Hematopoietic multipotent progenitor cell (in vitro differentiated cells): ENCODE measurements at regions not wholly inside any gene's neighbourhood (a gene's known extent, or its start where the extent isn't known, plus 50 kb on each side); places are given as distances from the start of the nearest gene placed in this dataset.
"Not testable (repeated sequence)": the region's sequence is repeated elsewhere in the genome, so short reads cannot be mapped to it uniquely, and the experiment has no call there.

Source experiments
- DNase-seq, 3 donors: peaks; one replicate each; pipeline ENCODE4 v3.0.0-alpha.2; 2011 to 2015; ENCODE audit warnings: low read depth in 2 of 3, low spot score in 2 of 3

DNA sequence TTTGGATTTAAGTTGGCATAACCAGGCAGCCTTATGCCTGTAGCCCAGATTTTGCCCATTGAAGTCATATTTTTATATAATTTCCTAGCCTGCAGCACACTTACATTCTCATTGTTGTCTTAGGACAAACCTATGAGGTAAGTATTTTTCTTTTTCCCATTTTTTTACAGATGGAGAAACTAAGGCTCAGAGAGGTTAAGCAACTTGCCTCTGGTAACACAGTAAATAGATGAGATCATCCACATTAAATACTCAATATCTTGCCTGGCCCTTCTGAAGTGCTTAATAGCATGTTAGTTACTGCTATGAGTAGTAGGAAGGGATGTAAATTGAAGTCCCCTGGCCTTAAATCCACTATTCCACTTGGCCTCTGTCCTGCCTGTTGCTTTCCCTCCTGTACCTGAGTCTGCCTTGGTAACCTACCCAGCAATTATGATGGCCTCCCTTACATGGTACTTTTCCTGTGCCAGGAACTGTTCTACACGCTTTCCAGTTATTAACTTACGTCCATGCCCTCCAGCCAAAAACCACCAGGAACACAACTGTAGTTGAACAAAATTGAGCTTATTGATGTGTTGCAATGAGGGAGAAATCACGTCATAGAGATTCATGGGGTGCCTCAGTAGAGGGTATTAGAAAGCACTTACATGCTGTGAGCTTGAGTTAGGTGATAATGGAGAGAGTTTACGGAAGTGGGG lies 111.6 kb upstream of the FGGY start:
- DNase-seq: no peak

DNA sequence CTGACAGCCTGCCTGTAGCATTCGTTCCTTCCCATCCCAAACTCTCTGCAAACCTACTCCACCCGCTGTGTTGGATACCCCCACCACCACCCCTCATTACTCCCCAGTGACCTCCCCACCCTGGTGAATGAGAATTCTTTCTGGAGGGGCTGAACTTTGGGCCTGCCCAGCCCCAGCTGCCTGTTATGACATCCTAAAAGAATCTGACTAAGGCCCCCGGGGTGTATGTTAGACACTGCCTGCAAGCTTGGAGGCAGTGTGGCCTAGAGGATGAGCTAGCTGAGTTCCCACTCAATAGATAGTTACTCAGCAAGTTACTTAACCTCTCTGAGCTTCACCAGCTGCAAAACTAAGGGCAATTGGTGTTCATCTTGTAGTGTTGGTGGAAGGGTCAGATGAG lies 110.2 kb upstream of the FGGY start:
- no peak for DNase-seq

DNA sequence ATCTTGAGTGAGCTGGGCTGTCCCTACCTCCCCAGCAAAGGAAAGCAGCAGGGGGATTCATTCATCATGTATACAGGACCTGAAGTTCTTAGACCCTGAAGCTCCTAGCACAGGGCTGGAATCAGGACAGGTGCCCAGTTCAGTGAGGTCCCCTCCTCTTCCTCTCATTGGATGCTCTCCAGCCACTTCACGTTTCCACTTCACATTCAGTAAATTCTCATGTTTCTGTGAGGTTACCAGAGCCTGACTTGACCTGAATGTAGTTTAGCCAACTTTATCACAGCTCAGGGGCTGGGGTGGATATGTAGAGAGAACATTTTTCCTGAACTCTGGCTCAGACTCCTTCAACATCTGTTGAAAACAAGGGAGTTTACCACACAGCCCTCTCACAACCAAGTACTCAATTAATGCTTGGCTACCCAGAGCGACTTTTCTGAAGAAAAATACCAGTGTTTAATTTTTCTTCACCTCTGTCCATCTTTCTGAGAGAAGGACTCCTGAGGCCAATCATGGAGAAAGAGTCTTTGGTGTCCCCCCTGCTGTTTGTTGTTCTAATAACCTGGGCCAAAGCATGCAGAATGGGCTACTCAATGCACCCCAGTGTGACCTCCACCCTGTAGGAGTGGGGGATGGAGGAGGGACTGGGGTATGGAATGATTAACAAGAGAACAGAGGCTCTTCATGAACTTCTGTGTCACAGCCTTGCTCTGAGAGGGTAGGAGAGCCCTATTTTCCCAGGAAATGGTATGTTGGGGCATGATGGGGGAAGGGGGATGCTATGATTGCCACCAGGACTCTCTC lies 108.3 kb upstream of the FGGY start:
- DNase-seq: no peak

DNA sequence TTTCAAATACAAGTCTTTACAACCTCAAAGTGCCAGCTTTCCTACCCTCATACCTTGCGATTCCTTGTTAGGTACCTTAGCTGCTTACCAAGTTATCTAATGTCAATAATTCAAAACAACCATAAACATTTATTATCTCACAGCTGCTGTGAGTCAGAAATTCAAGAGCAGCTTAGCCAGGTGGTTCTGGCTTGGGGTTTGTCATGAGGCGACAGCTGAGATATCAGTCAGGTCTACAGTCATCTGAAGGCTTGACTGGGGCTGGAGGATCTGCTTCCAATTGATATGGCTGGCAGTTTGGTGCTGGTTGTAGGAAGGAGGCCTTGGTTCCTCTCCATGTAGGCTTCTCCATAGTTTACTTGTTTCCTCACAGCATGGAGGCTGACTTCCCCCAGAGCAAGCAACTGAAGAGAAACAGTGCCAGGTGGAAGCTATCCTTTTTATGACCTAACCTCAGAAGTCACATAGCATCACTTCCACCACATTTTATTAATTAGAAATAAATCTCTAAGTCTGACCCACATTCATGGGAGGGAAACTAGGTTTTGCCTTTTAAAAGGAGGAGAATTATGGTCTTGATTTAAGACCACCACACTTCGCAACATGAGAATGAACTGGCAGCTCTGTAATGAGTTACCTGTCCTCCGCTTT lies 103.3 kb upstream of the FGGY start:
- DNase-seq: no peak

DNA sequence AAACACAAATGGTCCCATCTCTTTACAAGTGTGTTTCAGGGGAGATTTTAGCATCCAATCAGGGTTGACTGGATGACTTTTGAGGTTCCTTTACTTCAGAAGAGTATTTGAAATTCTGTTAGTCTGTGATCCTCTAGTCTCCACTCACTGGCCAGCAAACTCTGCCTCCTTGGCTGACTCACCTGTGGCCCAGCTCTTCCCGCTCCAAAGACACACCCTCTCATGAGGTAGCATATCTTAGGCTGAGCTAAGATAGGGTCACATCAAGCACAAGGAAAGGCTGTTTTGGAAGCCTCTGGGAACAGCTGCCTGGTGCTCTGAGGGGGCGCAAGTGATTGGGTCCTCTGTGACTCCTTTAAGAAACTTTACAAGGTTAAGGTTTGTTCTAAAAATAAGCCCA lies 102.3 kb upstream of the FGGY start:
- no peak for DNase-seq

DNA sequence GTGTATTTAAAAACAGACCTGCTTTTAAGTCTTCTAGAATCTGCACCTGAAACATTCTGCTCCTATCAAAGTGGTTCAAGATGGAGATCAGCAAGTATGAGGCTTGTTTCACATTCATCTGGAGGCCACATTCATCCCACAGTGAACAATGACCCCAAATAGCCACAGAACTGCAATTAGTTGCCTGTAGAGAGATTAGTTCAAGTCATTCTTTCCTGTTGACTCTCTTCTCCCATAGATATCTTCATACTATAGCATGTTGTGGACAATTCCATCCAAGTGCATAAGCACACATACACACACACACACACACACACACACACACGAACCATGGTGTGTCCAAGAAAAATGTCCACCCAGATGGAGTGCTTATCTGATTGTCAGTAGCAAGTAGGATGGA lies 101.7 kb upstream of the FGGY start:
- no peak for DNase-seq

DNA sequence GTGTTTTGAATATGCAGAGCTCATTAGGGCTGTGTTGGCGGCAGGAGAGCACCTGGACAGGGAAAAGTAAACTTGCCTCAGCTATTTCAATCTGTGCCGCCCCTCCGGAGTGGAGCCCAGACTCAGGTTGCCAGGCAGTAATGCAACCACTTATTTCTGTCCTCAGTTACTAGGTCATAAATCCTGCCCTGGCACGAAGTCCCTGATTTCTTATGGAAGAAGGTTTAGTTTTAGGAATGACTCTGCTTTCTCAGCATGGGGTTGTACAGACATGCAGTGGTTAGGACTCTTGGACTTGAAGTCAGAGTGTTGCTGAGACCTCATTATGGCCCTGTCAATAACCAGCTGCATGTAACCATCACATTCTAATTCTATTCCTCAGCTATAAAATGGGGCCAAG lies 98.3 kb upstream of the FGGY start:
- no peak for DNase-seq

DNA sequence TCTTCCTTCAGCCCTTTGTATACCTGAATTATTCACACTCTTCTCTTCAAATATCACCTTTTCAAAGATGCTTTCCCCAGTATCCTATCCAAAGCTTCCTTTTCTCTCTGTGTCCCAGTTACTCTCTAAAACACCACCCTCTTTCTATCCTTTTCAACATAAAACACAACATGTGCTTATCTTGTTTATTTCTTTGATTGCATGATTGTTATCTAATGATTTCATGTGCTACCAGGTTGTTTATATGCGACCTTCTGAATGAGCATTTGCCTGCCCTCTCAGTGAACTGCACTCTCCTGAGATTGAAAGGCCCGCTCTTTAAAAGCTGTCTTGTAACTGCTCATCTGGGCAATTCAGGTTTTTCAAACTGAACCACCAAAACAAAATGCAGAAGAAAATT lies 97.7 kb upstream of the FGGY start:
- DNase-seq: no peak

DNA sequence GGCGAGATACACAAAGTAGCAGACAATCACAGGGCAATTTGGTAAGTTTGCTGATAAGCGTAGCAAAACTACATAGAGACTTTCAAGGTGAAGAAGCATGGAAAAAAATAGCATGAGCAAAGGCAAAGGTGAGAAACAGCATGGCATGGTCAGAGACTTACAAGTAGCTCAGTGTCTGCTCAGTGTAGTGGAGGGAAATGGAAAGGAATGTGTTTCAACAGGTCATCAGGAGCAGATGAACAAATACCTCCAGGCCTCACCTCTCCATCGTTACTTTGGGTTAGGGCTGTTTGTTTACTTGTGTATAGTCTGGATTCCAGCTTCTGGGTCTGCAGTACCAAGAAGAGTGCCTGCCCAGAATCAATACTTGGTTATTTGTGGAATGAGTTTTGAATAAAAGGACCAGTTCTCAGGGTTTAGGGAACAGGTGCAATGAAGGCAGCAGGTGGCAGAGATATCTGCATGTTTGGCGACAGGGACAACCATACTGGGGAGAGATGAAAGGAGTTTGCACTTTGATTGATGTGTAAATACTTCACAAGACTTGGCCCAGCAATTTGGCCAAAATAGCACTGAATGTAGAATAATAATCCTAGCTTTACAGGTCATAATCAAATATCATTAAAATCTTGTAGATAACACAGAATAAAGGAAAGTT lies 97.0 kb upstream of the FGGY start:
- DNase-seq: no peak

DNA sequence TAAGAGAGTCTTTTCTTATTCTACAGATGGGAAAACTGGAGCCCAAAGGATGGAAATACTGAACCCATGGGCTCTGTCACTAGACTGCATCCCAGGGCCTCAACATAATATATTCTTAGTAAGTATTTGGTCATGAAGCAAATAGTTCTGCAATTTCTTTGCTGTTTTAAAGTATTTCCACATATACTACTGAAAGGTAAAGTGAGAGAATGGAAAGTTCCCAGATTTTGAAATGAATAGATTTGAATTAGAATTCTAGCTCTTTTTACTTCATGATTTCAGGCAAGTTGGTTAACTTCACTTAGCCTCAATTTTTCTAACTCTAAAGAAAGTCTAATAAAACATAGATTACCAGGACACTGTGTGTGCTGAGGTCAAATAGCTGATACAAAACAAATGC lies 95.6 kb upstream of the FGGY start:
- DNase-seq: no peak

DNA sequence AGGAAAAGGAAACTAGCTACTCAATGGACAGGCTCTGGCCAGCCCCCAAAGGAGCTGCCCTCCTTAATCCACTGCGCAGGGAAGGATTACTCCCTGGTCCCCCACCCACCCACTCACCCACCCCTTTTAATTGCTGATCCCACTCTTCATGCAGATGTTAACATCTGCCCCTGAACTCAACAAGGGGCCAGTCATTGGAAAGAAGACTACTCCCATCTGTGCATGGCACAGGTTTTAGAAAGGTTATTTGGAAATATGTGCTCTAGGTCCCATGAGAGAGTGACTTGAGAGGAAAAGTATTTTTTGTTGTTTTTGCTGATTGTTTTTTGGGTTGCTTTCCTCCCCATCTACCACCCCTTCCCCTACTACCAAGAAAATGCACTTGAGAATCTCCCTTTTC lies 94.4 kb upstream of the FGGY start:
- DNase-seq: no peak

DNA sequence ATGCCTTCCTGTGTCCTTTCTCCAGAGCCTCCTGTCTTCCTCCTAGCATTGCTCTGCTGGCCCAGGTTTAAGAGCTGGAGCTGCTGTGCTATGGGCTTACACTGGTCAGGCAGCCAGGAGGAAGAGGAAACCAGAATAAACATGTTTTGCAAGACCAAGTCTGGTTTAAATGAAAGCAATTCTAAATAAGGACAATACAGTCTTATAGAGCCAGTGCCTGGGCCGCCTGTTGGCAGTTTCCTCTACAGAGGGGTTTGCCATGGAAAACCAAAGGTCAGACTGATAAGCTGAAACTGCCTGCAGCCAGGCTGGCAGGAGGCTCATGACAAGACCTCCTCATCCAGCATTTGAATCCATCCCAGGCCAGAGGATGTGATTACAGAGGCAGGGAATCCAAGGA lies 92.9 kb upstream of the FGGY start:
- DNase-seq: no peak

DNA sequence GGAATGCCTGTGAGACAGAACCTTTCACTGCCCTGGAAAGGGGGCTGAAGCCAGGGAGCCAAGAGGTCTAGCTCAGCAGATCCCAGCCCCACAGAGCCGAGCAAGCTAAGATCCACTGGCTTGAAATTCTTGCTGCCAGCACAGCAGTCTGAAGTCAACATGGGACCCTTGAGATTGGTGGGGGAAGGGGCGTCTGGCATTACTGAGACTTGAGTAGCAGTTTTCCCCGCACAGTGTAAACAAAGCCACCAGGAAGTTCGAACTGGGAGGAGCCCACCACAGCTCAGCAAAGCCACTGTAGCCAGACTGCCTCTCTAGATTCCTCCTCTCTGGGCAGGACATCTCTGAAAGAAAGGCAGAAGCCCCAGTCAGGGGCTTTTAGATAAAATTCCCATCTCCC lies 90.3 kb upstream of the FGGY start:
- not testable (repeated sequence) for DNase-seq

DNA sequence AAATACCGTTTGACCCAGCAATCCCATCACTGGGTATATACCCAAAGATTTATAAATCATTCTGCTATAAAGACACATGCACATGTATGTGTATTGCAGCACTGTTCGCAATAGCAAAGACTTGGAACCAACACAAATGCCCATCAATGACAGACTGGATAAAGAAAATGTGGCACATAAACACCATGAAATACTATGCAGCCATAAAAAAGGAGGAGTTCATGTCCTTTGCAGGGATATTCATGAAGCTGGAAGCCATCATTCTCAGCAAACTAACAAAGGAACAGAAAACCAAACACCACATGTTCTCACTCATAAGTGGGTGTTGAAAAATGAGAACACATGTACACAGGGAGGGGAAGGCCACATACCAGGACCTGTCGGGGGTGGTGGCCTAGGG lies 86.5 kb upstream of the FGGY start:
- not testable (repeated sequence) for DNase-seq

DNA sequence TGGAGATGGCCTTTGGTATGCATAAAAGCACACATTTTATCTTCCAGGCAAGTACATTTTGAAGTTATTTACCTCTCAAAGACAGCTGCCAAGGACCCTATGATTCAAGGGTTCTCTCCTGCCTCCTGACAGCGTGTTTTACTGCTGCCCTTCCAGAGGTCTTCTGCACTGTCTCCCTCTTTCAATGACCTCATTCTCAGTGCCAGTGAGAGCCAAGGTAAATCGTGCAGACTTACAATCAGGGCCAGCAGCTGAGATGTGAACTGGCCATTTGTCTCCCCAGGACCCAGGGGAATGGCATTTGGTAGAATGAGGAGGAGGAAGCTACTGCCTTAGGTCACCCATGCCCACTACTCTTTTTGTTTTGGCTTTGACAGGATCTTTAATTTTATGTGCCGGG lies 84.2 kb upstream of the FGGY start:
- DNase-seq: no peak

DNA sequence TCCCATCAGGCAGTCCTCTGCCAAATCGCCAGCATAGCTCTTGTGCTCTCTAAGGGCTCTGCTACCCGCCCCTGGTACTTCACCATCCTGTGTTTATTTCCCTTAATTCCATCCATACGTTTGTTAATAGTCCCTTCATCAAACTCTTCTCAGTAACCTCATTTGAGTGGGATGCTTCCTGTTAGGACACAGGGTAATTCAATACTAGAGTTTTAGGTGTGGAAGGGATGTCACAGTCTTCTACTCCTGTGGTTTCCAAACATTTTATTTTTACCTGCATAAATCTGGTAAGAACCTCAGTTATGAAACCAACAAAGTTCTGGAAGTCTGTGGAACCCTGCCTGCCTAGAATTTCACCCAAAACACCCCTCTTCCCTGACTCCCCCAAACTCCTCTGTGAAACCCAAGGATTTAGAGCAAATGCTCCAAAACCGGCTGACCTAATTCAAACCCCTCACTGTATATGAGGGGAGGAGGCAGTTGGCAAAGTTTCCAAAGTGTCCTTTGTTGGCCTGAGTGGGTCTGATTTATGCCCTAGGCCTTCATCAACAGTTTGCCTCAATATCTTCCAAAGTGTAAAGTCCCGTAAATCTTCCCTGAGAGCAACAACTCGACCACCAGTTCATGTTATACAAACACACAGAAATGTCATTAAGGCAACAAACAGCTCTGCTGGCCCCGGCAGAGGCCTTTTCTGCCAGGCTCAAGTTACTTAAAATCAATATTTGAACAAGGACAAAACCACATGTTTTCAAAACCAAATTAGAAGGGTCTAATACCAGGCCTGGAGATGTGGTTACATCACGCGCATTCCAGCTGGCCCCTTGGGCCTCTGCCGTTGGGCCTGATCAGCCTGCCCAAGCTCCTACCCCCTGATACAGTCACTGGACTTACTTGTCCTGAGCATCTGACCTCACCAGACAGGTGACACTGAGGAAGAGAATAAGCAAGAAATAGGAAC lies 82.4 kb upstream of the FGGY start:
- DNase-seq: no peak

DNA sequence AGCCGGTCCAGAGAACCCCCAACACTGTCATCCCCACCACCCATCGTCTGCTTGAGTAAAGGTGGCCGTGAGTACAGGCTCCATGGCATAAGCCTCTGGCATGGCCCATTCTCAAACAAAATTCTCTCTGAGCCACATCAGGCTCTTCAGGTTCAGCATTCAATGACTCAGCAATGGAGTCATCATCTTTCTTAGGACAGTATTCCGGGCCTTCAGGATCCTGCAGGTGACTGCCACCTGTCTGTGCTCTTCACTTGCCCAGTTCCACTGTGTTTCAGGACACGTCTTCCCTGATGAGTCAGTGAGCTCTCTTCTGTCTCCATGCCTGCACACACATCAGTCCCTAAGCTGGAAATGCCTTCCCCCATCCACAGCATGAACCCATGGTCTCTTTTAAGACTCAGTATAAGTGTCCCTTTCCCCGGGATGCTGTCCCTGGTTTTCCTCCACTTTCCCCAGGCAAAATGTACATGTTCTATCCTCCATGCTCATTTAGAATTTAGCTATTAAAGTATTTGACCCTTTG lies 81.1 kb upstream of the FGGY start:
- no peak for DNase-seq

DNA sequence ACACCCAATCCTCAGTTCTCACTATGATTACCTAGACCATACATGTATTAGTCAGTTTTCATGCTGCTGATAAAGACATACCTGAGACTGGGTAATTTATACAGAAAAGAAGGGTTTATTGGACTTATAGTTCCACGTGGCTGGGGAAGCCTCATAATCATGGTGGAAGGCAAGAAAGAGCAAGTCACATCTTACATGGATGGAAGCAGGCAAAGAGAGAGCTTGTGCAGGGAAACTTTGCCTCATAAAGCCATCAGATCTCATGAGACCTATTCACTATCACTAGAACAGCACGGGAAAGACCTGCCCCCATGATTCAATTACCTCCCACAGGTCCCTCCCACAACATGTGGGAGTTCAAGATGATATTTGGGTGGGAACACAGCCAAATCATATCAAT lies 79.5 kb upstream of the FGGY start:
- not testable (repeated sequence) for DNase-seq

DNA sequence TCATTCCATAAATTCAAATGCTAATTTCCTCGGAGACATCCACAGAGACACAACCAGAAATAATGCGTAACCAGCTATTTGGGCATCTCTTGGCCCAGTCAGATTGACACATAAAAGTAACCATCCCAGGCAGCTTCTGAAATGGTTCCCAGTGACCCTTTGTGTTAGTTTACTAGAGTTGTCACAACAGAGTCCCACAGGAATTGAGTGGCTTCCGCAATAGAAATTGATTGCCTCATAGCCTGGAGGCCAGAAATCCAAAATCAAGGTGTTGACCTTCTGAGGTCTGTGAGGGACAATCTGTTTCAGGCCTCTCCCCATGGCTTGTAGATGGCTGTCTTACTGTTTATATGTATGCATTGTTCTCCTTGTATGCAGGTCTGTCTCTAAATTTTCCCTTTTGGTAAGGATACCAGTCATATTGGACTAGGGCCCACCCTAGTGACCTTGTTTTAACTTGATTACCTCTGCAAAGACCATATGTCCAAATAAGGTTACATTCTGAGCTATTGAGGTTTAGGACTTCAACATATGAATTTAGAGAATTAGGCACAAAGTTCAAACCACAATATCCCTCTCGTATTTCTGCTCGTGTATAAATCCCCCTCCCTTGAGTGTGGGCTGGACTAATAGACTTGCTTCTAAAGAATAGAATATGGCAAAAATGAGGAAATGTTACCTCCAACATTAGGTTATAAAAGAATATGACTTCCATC lies 78.2 kb upstream of the FGGY start:
- no peak for DNase-seq
